ENCODE measurements at regions not wholly inside any gene's neighbourhood (a gene's known extent, or its start where the extent isn't known, plus 50 kb on each side); places are given as distances from the start of the nearest gene placed in this dataset.

- Histone ChIP-seq H3K4me3 (no peak overlapping the region), H3K36me3 (no peaks in the 10 kb centered on the region), H3K27me3 (no peaks in the 10 kb centered on the region), H3K9me3 (no peaks in the 10 kb centered on the region), H3K27ac (no peak overlapping the region), H3K4me1 (no peaks in the 10 kb centered on the region)
- DNase-seq (ENCODE audit: low spot score in 2 of 2): no peak
- TF ChIP-seq POLR2A (IDR thresholded peaks at IDR 0.05) (no peak), CTCF (IDR thresholded peaks at IDR 0.05) (no peak), POLR2AphosphoS5 (IDR thresholded peaks at IDR 0.05) (no peak)
- intact Hi-C loops (cut with DNase I; ENCODE audit: low total_unique reads): no loop called here
Measured at GRCh38 chr16:66050991-66051390, 315.5 kb upstream of the CDH5 start.

- no peak for DNase-seq (ENCODE audit: low spot score in 2 of 2)
Measured at GRCh38 chr16:66049865-66050264, 316.6 kb upstream of the CDH5 start.

GRCh38 chr16:66045626-66046025, 320.9 kb upstream of the CDH5 start:
- no peak for DNase-seq (ENCODE audit: low spot score in 2 of 2)
- TF ChIP-seq POLR2A (IDR thresholded peaks at IDR 0.05) (no peak), POLR2AphosphoS5 (IDR thresholded peaks at IDR 0.05) (no peak), CTCF (IDR thresholded peaks at IDR 0.05) (no peak)
- Histone ChIP-seq H3K4me3 (no peak overlapping the region), H3K27ac (no peak overlapping the region), H3K9me3 (no peaks in the 10 kb centered on the region), H3K27me3 (no peaks in the 10 kb centered on the region), H3K4me1 (no peaks in the 10 kb centered on the region), H3K36me3 (no peaks in the 10 kb centered on the region)
- intact Hi-C loops (cut with DNase I; ENCODE audit: low total_unique reads): no loop called here

More at GRCh38 chr16:66049865-66050264, 316.6 kb upstream of the CDH5 start:
- no peak for TF ChIP-seq CTCF (IDR thresholded peaks at IDR 0.05)
- no peak for TF ChIP-seq POLR2A (IDR thresholded peaks at IDR 0.05)
- TF ChIP-seq POLR2AphosphoS5 (IDR thresholded peaks at IDR 0.05): no peak
- Histone ChIP-seq H3K27me3 (no peaks in the 10 kb centered on the region), H3K36me3 (no peaks in the 10 kb centered on the region), H3K9me3 (no peaks in the 10 kb centered on the region), H3K4me3 (no peak overlapping the region), H3K4me1 (no peaks in the 10 kb centered on the region), H3K27ac (no peak overlapping the region)
- intact Hi-C loops (cut with DNase I; ENCODE audit: low total_unique reads): no loop called here

GRCh38 chr16:66044556-66044955, 321.9 kb upstream of the CDH5 start:
- H3K27ac ChIP-seq: no peak overlapping the region
- H3K4me1 ChIP-seq: no peaks in the 10 kb centered on the region
- DNase-seq (ENCODE audit: low spot score in 2 of 2): no peak
- TF ChIP-seq POLR2AphosphoS5 (IDR thresholded peaks at IDR 0.05): no peak
- no peak for TF ChIP-seq POLR2A (IDR thresholded peaks at IDR 0.05)
- TF ChIP-seq CTCF (IDR thresholded peaks at IDR 0.05): no peak
- H3K36me3 ChIP-seq: no peaks in the 10 kb centered on the region
- H3K9me3 ChIP-seq: no peaks in the 10 kb centered on the region
- no peak overlapping the region for H3K4me3 ChIP-seq
- intact Hi-C loops (cut with DNase I; ENCODE audit: low total_unique reads): no loop called here
- H3K27me3 ChIP-seq: no peaks in the 10 kb centered on the region

- TF ChIP-seq POLR2AphosphoS5 (IDR thresholded peaks at IDR 0.05) (no peak), POLR2A (IDR thresholded peaks at IDR 0.05) (no peak), CTCF (IDR thresholded peaks at IDR 0.05) (no peak)
- H3K27me3 ChIP-seq: no peaks in the 10 kb centered on the region
- intact Hi-C loops (cut with DNase I; ENCODE audit: low total_unique reads): no loop called here
- DNase-seq (ENCODE audit: low spot score in 2 of 2): no peak
- no peaks in the 10 kb centered on the region for H3K36me3 ChIP-seq
- no peak overlapping the region for H3K4me3 ChIP-seq
- no peaks in the 10 kb centered on the region for H3K4me1 ChIP-seq
- H3K27ac ChIP-seq: no peak overlapping the region
- H3K9me3 ChIP-seq: no peaks in the 10 kb centered on the region
Measured at GRCh38 chr16:66044089-66044488, 322.4 kb upstream of the CDH5 start.

Data from breast epithelium (tissue), 4 donors.